NCI-H345 treated with DMSO at 0.1 percent for 48 hours (cell line): ENCODE measurements at regions not wholly inside any gene's neighbourhood (a gene's known extent, or its start where the extent isn't known, plus 50 kb on each side); places are given as distances from the start of the nearest gene placed in this dataset.

ENCODE experiments used
- DNase-seq: peaks from one replicate; lab custom pipeline; 2025; ENCODE audit not compliant: unreplicated experiment; lab: John Stamatoyannopoulos, UW

- no peak for DNase-seq
Measured at GRCh38 chr3:180092889-180093288, 56.2 kb upstream of the PEX5L start.

DNA sequence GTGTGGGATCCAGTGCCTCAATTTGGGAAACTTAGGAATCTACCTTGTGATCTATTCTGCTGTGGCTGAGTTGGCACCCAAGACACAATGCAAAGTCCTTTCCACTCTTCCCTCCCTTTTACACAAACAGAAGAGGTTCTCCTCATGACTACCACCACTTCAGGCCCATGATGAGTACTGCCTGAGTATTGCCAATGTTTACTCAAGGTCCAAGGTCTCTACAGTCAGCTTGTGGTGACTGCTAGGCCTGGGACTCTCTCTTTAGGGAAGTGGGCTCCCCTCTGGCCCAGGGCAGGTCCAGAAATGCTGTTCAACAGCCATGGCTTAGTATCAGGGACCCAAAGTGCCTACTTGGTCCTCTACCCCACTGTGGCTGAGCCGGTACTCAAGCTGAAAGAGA is 56.8 kb upstream of the PEX5L start:
- no peak for DNase-seq

DNA sequence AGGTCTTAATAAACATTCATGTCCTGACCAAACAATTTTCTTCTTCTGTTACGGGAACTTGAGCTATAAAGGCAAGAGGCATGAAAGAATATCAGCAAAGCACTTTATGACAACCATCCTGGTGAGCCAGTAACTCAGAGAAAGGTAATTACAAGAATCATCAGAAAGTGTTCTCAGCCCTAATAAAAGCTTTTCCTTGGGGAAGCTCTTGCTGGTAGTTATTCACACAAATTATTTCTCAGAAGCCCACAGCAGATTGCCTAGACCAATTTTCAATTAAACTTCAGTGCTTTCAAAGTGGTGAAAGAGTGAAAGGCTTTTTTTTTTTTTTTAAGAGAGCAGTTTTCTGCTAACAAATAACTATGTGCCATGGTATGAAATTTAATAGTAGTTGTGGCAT is 60.9 kb upstream of the PEX5L start:
- DNase-seq, result no peak

- no peak for DNase-seq
Measured at GRCh38 chr3:180102134-180102533, 65.4 kb upstream of the PEX5L start.

DNA sequence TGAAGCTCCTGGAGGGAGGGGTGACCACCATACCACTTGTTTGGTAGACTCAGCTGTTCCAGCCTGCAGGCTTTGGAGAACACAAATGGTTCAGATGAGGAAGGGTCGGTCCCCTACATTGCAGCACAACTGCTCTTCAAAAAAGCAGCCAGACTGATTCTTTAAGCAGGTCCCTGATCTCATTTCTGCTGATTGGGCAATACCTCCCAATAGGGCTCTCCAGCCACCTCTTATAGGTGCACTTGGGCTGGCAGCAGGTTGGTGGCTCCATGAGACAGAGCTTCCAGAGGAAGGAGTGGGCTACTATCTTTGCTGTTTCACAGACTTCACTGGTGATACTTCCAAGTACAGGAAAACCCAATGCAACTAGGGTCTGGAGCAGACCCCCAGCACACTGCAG is 65.9 kb upstream of the PEX5L start:
- DNase-seq, result no peak

GRCh38 chr3:180116203-180116602 is 79.5 kb upstream of the PEX5L start:
- no peak for DNase-seq

DNA sequence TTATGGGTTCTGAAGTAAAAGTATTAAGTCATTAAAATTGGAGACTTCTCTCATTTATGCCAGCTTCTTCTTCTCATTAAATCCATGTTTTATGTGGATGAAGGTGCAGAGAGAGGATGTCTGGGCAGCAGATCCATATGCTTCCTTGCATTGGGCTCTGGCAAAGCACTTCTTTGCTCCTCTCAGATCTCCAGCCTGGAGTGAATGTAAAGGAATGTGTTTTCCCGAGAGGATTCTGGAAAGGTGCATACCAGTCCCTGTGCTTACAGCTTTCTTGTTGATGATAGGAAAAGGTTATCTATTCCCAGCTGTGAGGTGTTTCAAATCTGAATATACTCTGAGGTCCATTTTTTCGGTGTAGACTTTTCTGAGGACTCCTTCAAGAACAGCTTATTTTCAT is 79.9 kb upstream of the PEX5L start:
- no peak for DNase-seq

DNA sequence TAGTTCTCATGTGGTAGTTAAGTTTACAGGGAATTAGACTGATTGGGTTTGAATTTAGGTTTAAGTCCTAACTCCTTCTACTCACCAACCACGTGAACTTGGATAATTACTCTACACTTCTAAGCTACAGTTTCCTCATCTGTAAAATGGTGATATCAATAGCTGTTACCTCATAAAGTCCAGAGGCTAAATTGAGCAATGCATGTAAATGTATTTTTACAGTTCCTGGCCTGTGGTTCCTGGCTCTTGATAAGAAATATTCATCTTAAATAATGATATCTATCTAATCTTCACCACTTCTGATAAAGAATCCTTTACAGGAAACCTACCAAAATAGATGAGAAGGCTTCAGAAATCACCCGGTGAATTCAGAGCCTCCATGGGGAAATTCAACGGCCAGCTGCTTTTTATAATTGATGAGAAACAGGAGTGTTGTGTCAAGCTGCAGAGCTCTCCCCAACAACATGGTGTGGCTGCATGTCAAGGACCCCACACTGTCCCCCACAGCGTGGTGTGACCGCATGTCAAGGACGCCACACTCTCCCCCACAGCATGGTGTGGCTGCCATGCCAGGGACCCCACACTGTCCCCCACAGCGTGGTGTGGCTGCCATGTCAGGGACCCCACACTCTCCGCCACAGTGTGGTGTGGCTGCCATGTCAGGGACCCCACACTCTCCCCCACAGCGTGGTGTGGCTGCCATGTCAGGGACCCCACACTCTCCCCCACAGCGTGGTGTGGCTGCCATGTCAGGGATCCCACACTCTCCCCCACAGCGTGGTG is 80.8 kb upstream of the PEX5L start:
- no peak for DNase-seq

GRCh38 chr3:180119567-180119966 is 82.8 kb upstream of the PEX5L start:
- no peak for DNase-seq

- no peak for DNase-seq
Measured at GRCh38 chr3:180123928-180124327, 87.2 kb upstream of the PEX5L start.

GRCh38 chr3:180131169-180131568 is 94.4 kb upstream of the PEX5L start:
- no peak for DNase-seq

GRCh38 chr3:180135101-180135500 is 98.4 kb upstream of the PEX5L start:
- DNase-seq, result no peak

GRCh38 chr3:180138871-180139270 is 102.1 kb upstream of the PEX5L start:
- DNase-seq, result no peak

- no peak for DNase-seq
Measured at GRCh38 chr3:180142041-180142440, 105.3 kb upstream of the PEX5L start.

DNA sequence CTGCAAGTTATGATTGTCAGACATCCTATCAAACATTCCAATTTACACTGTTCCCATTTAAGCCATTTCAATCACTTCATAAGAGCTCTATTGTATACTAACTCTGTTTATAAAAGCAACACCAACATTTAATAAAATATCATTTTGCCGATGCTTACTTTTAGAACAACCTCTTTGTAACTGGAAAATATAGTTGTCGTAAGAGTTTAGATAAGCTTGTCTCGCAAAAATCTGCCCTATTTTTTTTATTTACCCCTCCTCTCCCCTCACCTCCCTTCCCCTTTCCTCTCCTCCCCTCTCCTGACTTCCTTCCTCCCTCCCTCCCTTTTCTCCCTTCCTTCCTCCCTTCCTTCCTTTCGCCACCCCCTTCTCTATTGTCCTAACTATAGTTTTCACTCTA is 105.7 kb upstream of the PEX5L start:
- no peak for DNase-seq

DNA sequence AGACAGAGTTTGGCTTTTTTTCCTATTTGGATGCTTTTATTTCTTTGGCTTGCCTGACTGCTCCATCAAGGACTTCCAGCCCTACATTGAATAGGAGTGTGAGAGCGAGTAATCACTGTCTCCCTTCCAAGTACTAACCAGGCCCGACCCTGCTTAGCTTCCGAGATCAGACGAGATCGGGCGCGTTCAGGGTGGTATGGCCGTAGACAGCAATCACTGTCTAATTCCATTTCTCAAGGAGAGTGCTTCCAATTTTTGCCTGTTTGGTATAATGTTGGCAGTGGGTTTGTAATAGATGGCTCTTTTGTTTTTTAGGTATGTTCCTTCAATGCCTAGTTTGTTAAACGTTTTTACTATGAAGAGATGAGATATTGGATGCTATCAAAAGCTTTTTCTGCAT is 125.0 kb upstream of the PEX5L start:
- DNase-seq, result no peak

DNA sequence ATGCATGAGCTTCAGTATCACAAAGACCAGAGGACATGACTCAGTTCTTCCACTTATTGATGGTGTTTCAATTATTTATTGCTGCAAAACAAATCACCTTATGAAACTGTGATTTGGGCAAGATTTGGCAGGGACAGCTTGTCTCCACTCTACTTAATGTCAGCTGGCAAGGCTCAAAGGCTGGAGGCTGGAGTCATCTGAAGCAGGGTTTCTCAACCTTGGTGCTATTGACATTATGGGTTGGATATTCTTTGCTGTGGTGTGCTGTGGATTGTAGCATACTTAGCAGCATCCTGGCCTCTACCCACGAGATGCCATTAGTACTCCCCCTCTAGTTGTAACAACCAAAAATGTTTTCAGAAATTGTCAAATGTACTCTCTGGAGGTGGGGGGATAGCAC is 138.8 kb upstream of the PEX5L start:
- DNase-seq, result no peak

- DNase-seq, result no peak
Measured at GRCh38 chr3:180176059-180176458, 139.3 kb upstream of the PEX5L start.

DNA sequence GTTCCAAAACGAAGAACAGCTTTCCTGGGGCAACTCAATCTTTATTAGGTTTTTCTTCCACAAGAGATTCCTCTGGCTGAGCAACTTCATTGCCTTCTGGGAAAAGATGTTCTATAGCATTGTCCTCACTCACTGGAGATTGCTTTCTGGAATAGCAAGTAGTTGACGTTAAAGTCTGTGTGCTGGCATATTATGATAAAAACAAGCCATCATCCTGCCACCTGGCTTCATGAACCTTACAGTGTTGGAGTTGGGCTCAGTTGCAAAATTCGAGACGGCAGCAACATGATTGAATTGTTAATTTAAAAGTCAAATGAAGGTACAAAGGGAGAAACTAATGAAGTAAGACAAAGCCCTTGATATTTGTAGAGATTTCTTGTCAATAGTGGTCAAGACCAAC is 140.5 kb upstream of the PEX5L start:
- DNase-seq, result no peak

GRCh38 chr3:180179562-180179961 is 142.8 kb upstream of the PEX5L start:
- DNase-seq, result no peak

DNA sequence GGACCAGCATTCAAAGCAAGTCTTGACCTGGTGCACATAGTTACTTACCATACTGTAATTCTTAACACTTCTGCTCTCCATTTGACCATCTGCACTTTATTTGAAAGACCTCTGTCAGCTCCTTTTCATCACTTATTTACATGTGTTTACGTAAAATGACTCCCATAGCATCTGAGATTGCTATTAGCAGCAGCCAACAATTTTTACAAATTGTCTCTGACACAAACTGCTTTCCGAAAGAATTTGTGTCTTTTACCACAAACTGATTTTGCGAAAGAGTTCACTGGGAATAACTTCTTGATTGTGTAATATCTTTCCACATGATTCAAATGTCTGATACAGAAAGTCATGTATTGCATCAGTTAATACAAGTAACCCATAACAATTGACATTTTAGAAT is 144.1 kb upstream of the PEX5L start:
- no peak for DNase-seq

GRCh38 chr3:180181387-180181786 is 144.7 kb upstream of the PEX5L start:
- no peak for DNase-seq

DNA sequence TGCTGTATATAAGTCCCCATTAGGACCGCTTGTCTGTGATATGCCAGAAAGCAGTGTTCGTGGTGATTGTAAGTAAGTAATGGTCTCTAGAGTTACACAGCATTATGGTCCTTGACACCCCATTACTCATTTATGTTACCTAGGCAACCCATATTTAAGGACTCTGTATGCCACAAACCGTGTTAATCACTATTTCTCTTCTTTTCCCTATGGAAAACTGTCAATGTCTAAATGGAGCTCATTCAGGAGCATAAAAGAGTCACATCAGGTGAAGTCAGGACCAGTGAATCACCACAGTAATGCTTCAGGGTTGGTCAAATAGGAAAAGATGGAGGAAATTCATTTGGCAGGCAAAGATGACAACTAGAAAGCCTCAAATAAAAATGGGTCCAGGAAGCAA is 146.6 kb upstream of the PEX5L start:
- DNase-seq, result no peak
